HEK293 (cell line): ENCODE measurements at regions not wholly inside any gene's neighbourhood (a gene's known extent, or its start where the extent isn't known, plus 50 kb on each side); places are given as distances from the start of the nearest gene placed in this dataset.

Experiments
- ZNF138 ChIP-seq: fragments of 450-650 bp; formaldehyde crosslinking; IDR thresholded peaks from 2 replicates; pipeline ENCODE4 v1.5.1; 2016; ENCODE audit warnings: missing biosample characterization, missing genetic modification characterization, borderline replicate concordance
- ZNF350 ChIP-seq: fragments of 450-650 bp; formaldehyde crosslinking; IDR thresholded peaks from 2 replicates; pipeline ENCODE4 v1.5.0; 2017; ENCODE audit warnings: missing biosample characterization, mild to moderate bottlenecking, missing genetic modification characterization
- TF ChIP-seq, protein P1 (sequence below): fragments of 450-650 bp; formaldehyde crosslinking; IDR thresholded peaks from 2 replicates; pipeline ENCODE4 v1.5.1; 2016; ENCODE audit warnings: missing biosample characterization, missing genetic modification characterization

DNA sequence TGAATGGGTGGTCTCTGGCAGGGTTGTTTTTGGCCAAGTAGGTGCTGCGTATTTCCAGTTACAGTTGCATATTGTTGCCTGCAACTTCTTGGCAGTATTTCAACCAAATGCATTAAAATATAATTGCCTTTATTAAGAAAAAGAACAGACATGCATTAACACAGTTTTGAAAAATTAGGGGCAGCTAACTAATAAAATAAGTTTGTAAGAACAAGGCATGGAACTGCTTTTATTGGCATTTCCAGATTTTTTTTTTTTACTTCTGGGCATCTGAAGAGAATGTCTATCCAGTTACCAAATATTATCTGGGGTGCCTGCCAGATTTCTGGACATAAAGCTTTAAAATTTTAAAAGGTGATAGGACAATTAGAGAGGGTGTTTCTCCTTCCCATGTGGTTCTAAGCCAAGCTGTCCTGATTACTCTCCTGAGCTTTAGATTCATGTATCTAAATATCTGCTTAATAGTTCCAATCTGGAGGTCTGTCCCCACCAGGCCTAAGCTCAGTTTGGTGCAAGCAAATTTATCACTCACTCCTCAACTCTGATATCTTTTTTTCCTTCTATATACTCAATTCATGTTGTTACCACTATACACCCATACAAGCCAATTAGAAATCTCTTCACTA lies 553.3 kb upstream of the USP24 start:
- TF ChIP-seq ZNF138 (tag by site-specific recombination) (no peak), ZNF350 (no peak)
- TF ChIP-seq, protein P1, sequence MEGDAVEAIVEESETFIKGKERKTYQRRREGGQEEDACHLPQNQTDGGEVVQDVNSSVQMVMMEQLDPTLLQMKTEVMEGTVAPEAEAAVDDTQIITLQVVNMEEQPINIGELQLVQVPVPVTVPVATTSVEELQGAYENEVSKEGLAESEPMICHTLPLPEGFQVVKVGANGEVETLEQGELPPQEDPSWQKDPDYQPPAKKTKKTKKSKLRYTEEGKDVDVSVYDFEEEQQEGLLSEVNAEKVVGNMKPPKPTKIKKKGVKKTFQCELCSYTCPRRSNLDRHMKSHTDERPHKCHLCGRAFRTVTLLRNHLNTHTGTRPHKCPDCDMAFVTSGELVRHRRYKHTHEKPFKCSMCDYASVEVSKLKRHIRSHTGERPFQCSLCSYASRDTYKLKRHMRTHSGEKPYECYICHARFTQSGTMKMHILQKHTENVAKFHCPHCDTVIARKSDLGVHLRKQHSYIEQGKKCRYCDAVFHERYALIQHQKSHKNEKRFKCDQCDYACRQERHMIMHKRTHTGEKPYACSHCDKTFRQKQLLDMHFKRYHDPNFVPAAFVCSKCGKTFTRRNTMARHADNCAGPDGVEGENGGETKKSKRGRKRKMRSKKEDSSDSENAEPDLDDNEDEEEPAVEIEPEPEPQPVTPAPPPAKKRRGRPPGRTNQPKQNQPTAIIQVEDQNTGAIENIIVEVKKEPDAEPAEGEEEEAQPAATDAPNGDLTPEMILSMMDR (tag by site-specific recombination): no peak
